NT2/D1 (cell line): ENCODE measurements at regions not wholly inside any gene's neighbourhood (a gene's known extent, or its start where the extent isn't known, plus 50 kb on each side); places are given as distances from the start of the nearest gene placed in this dataset.

ENCODE experiments used
- SUZ12 ChIP-seq: IDR thresholded peaks from 2 replicates; pipeline ENCODE4 v1.6.1; 2011; ENCODE audit not compliant: insufficient read length, insufficient read depth; ENCODE audit errors: extremely low read depth
- YY1 ChIP-seq: IDR thresholded peaks from 2 replicates; pipeline ENCODE4 v1.6.1; 2011; ENCODE audit not compliant: insufficient read length, insufficient read depth
- ZNF274 ChIP-seq: IDR thresholded peaks from 2 replicates; pipeline ENCODE4 v1.6.1; 2011; ENCODE audit warnings: mild to moderate bottlenecking, low read depth, low read length

DNA sequence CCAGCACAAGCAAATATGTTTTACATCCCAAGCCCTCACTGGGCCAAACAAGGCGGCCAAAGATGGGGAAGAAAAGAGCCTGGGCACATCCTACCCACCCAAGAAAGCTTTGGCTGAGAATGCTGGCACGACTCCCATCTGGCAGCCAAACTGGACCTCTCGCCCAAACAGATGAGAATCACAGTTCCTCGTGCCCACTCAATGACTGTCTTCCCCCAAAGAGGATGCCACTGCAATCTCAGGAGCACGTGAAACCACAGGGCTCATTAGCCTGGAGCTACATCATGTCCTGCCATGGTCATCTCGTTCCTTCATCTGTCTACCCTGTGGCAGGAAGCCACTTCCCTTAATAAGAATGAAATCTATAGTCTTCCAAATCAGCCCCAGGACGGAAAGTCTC, 536.8 kb downstream of the BNC2 start:
- no peak for TF ChIP-seq YY1
- TF ChIP-seq ZNF274, result no peak
- TF ChIP-seq SUZ12, result no peak
